DMS 273 (cell line): ENCODE measurements at regions not wholly inside any gene's neighbourhood (a gene's known extent, or its start where the extent isn't known, plus 50 kb on each side); places are given as distances from the start of the nearest gene placed in this dataset.

Experiments
- DNase-seq: peaks from one replicate; lab custom pipeline; 2025; ENCODE audit not compliant: unreplicated experiment; lab: John Stamatoyannopoulos, UW

GRCh38 chr2:15875969-15876705 lies 64.2 kb upstream of the MYCN start:
- DNase-seq, result no peak

DNA sequence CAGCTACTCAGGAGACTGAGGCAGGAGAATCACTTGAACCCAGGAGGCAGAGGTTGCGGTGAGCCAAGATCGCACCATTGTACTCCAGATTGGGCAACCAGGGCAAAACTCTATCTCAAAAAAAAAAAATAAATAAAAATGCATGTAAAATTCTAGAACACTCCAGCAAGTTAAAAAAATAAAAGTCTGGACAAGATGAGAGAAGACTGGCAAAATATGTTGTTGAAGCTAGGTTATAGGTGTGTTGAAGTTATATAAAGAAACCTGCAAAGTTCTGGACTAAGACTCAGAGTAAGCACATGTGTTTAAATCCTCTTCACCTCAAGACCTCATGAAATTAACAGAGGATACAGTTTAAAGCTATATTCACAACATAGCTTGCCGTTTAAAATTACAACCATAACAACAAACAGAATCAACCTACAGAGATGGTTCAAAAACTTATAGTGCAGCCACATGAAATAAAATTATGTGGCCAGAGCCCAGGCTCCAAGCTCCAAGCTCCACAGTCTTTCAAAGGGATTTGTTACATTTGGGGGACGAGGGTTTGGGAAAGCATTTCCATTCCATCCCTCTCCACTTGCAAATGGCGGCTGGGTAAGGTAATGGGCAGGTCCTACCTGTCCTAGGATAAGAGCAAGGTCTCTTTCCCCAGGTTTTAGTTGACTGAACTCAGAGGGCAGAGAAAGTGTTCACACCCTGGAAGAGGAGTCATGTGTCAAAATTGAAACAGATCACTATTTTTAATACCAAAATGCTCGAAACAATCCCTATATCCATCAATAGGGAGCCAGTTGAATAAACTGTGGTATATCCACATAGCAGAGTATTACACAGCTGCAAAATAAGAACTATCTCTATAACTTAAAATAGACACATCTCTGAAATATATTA lies 59.9 kb upstream of the MYCN start:
- DNase-seq, result no peak

DNA sequence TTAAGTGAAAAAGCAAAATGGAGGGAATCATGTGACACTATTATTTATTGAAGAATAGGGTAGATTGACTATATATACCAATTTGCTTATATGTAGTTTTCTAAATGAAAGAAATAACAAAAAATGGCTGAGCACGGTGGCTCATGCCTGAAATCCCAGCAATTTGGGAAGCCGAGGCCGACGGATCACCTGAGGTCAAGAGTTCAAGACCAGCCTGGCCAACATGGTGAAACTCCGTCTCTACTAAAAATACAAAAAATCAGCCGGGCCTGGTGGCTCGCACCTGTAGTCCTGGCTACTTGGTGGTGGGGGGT lies 59.3 kb upstream of the MYCN start:
- DNase-seq, result no peak

DNA sequence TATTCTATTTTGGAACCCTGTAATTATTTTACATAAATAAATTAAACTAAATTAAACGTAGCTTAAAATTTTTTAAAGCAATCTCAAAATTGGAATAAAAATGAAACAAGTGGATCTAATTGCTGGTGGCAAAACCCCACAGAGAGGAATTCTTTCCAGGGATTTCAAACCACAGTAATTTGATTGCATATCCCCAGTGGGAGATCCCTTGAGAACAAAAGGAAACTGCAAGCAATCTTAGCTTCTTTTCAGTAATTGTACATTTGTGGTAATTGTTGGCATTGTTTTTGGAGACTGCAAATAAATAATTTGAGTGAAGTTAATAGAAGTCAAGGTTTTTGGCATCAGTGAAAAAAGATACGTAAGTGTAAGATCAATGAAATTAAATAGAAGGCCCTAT lies 58.7 kb upstream of the MYCN start:
- DNase-seq, result no peak

GRCh38 chr2:15882761-15883497 lies 57.4 kb upstream of the MYCN start:
- no peak for DNase-seq

GRCh38 chr2:15883684-15884083 lies 56.7 kb upstream of the MYCN start:
- no peak for DNase-seq

- no peak for DNase-seq
Observed at GRCh38 chr2:15884790-15885189, 55.6 kb upstream of the MYCN start.

DNA sequence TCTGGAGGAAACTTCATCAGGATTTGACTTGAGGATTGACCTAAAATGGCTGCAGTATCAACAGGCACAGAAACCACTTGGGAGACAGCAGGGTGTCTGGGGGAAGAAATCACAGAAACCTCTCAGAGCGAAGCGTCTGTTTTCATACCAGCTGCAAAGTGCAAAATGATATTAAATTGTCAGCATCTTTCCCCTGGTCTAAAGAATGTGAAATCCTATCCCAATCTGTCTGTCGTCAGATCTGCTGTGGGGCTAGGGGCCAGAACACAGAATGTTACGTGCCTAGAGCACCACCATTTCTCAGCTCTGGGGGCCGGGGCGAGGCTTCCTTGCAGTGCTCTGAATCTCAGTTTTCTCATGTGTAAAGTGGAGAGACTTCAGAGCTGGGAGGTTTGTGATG lies 54.1 kb upstream of the MYCN start:
- no peak for DNase-seq

DNA sequence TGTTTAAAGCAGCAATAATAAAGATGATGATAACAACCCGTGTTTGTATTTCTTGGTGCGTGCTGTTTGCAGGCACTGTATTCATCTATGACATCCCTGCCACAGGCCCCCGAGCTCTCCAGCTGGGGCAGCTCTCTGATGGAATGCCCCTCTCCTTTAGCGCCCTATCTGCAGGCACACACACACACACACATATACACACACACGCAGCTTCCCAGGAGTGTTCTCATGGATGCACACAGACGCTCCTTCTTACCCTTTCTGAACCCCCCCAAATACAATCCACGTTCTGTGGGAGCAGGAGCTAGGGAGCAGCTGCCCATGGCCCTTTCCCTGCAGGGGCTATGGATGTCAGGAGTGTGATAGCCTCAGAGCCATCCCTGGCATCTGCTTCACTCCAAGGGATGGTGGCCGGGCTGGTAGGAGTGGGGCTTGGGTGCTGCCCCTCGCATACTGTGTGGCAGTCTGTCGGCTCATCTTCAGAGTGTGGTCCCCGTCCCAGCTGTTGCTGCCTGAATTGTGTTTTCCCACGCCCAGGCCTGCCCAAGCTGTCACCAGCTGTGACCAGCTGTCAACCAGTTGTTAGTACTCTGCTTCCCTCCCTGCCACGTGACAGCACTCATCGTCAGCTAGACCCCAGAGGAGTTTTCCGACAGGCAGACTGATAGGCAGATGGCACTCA lies 50.8 kb upstream of the MYCN start:
- DNase-seq, result peak; percentile 96

- DNase-seq, result peak; percentile 60
Observed at GRCh38 chr2:15890124-15890754, 50.1 kb upstream of the MYCN start.
